Cardiac fibroblast (primary cell): ENCODE measurements at regions not wholly inside any gene's neighbourhood (a gene's known extent, or its start where the extent isn't known, plus 50 kb on each side); places are given as distances from the start of the nearest gene placed in this dataset.

Experiments
- DNase-seq, 2 donors: peaks; one replicate each; pipeline versions ENCODE4 v3.0.0 to v3.0.0-alpha.2; 2010; ENCODE audit warnings: low read depth in 2 of 2
- H3K4me3 ChIP-seq, 2 donors: replicated peaks in 1 of 2; 1 replicate in 1 of 2; 2 replicates in 1 of 2; pipeline ENCODE4 v1.5.1; 2011; ENCODE audit warnings: low read depth in 2 of 2, low read length in 2 of 2, mild to moderate bottlenecking in 2 of 2, moderate library complexity in 1 of 2
- CTCF ChIP-seq: IDR thresholded peaks from one replicate; pipeline ENCODE4 v1.5.1; 2011; ENCODE audit warnings: low read depth, mild to moderate bottlenecking, low read length, inconsistent platforms

DNA sequence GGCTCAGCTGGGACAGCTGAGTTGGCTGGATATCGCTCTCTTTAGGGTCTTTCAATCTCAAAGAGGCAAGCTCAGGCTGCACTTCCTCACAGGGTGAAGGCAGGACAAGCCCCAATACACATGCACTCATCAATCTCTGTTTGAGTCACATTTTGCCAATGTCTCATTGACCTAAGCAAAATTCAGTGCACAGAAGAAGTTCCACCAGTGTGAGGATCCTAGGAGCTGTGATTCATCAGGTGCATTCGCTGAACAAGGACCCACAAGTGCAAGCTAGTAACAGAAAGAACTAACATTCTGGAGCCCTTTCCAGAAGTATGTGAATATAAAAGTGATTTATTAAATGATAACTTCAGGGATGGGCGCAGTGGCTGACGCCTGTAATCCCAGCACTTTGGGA lies 477.2 kb downstream of the GPAM start:
- no peak for TF ChIP-seq CTCF
- H3K4me3 ChIP-seq: no peak overlapping the region

DNA sequence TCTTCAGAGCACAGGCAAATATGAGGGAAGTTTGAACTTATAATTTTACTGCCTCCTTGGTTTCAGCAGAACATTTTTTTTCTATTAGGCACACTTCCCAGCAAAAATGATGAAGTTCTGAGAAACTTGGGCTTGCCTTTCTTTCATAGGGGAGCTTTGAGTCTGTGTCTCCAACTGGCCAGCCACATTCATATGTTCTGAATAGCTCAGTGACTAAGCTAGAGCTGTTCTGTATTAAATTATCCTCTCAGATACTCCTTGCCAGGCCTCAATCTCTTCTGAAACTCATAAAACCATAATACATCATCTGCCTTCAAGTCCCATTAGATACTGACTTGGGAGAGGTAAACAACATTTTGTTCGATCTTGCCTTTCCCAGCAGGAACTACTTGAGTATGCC lies 476.5 kb downstream of the GPAM start:
- no peak for TF ChIP-seq CTCF
- no peak overlapping the region for H3K4me3 ChIP-seq
- peak in 1 of 2 donors; percentile 78 for DNase-seq

More for the DNA sequence above, 477.2 kb downstream of the GPAM start:
- DNase-seq: peak in 1 of 2 donors; percentile 19

- no peak for TF ChIP-seq CTCF
- peak in 1 of 2 donors; percentile 29 for DNase-seq
- no peak overlapping the region for H3K4me3 ChIP-seq
Observed at GRCh38 chr10:111709603-111710002, 474.0 kb downstream of the GPAM start.

- TF ChIP-seq CTCF: no peak
- no peak for DNase-seq
- H3K4me3 ChIP-seq: no peak overlapping the region
Observed at GRCh38 chr10:111716032-111716431, 467.5 kb downstream of the GPAM start.

DNA sequence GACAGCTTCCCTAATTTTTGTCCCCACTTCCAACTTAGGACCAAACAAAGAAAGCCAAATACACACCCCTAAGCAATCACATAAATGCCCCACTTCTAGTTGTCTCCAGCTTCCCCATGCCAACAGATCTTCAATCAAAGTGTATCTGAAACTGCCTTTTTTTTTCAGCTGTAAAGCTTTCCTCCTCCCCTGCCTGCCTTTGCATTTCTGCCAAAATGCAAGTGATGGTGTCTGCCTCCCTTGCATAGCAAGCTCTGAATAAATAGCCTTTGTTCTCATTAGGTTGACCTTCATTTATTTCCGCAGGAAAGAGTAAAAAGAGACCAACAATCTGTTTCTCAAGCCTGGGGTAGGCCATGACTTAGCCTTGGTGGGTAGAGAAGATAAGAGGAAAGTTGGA lies 459.4 kb downstream of the GPAM start:
- no peak overlapping the region for H3K4me3 ChIP-seq
- DNase-seq: no peak
- TF ChIP-seq CTCF: no peak

- no peak for DNase-seq
- TF ChIP-seq CTCF: no peak
- no peak overlapping the region for H3K4me3 ChIP-seq
Observed at GRCh38 chr10:111725050-111725449, 458.5 kb downstream of the GPAM start.

- no peak overlapping the region for H3K4me3 ChIP-seq
- no peak for TF ChIP-seq CTCF
- DNase-seq: no peak
Observed at GRCh38 chr10:111732166-111732785, 451.3 kb downstream of the GPAM start.
